NCI-H1436 treated with DMSO at 0.1 percent for 48 hours (cell line): ENCODE measurements at regions not wholly inside any gene's neighbourhood (a gene's known extent, or its start where the extent isn't known, plus 50 kb on each side); places are given as distances from the start of the nearest gene placed in this dataset.
"Not testable (repeated sequence)": the region's sequence is repeated elsewhere in the genome, so short reads cannot be mapped to it uniquely, and the experiment has no call there.

ENCODE experiments used
- DNase-seq: peaks from one replicate; lab custom pipeline; 2025; lab: John Stamatoyannopoulos, UW

DNA sequence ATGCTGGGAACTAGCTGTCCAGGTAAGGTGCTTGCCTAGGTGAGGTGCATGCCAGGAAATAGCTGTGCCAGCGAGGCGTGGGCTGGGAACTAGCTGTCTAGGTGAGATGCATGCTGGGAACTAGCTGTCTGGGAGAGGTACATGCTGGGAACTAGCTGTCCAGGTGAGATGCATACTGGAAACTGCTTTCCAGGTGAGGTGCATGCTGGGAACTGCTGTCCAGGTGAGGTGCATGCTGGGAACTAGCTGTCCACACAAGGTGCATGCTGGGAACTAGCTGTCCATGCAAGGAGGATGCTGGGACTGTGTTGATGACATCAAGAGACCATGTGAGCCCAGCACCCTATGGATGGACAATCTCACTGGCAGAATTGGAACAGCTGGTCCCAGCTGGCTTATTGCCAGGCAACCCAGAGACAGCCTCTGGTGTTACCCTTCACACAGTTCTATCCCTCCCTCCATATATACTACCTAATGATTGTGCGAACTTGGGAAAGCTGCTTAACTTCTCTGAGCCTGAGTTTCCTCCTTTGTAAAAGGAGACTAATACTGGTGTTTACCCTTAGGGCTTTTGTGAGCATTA lies 479.9 kb upstream of the RBFOX1 start:
- DNase-seq = no peak

DNA sequence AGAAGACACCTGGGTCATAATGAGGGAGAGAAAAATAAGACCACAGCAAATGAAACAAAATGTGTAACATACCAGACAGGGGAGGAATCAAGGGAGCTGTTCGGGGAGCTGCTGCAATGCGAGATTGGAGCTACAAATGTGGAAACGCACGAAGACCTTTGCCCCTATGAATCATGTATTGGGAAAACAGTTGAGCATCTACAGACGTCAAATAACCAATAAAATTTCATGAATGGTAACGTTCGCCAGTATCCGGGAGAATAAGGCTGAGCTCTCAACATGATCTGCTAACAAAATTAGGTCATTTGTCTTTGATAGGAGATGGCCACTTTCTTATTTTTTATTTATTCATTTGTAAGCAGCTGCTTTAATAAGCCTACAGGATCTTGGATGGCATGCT lies 486.2 kb upstream of the RBFOX1 start:
- DNase-seq = no peak

DNA sequence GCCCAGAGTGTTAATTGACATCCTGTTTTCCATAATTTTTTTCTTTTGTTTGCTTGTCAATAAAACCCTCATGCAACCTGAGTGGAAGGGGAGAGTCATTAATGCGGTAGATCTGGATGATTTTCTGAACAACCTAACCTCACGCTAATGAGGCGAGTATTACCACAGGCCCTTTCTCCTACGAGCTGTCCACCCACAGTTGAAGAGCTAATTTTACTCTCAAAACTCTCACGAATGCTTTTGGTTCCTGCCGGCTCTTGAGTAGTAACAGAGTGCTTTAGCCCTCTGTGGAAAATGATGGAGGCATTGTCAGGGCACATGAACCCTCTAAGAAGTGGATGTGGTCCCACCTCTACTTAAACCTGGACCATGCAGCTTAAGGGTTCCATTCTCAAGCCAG lies 491.3 kb upstream of the RBFOX1 start:
- no peak for DNase-seq

DNA sequence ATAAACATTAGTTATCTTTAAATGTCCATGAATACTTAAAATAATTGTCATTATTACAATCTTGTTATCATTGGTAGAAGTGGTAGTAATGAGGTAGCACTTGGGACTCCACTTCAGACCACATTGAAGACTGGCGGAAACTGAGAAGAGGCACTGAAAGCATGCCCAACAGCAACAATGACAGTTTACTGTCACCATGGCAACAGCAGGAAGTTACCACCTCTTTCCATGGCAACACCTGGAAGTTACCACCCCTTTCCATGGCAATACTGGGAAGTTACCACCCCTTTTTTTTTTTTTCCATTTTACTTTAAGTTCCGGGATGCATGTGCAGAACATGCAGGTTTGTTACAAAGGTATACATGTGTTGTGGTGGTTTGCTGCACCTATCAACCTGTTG lies 494.9 kb upstream of the RBFOX1 start:
- no peak for DNase-seq

DNA sequence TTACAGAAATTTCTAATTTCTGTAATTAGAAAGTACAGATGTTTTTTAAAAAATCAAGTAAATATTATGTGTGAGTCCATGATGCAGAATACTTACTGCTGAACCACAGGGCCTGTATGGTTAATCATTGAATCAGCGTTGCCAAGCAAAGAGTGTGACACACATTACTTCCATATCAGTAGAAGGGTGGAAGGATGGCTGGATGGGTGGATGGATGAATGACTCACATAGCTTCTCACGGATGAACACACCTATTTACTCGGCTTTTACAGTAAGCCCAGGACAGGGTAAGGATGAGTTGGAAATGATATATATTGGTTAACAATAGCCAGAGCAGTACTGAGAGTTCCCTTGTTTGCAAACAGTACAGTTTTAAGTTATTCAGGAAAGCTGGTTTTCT lies 495.9 kb upstream of the RBFOX1 start:
- DNase-seq = no peak

DNA sequence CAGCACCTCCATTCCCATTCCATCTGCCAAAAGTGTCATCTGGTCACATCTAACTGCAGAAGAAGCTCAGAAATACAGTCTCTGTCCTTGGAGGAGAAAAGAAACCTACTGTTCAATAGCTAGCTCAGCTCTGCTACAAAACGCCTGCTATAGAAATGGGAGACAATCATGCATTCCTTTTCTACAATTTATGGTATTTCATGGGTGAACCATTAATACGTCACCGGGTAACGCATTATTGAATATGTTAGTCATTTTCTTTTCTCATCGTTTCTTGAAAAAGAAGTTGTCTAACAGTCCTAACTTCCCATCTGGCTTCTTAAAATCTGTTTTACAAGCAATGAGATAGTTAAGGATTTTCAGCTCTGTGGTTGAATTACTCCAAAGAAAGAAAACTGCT lies 496.7 kb upstream of the RBFOX1 start:
- DNase-seq = no peak

DNA sequence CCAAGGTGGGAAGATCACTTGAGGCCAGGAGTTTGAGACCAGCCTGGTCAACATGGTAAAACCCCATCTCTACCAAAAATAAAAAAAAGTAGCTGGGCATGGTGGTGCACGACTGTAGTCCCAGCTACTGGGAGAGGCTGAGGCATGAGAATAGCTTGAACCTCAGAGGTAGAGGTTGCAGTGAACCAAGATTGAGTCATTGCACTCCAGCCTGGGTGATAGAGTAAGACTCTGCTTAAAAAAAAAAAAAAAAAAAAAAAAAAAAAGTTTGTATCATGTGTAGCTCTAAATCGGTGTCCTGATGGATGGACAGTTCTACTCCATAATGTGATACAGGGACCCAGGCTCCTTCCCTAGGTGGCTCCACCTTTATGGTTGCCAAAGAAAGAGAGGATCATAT lies 497.1 kb upstream of the RBFOX1 start:
- DNase-seq = no peak

DNA sequence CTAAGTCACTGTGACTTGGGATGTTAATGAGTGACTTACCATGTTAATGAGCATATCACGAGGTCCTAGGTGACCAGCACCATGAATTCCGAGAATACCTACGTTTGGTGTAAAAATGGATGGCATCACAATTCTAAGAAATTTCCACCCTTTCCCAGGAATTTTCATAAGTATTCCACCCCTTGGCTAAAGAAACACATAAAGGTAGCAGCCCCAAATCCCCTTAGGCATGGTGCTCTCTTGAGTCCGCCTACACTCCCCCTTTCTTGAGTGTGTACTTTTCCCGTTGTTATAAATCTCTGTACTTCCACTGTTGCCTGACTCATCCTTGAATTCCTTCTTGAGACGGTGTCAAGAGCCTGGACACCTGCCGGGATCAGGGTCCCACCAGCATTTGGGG lies 504.0 kb upstream of the RBFOX1 start:
- no peak for DNase-seq

DNA sequence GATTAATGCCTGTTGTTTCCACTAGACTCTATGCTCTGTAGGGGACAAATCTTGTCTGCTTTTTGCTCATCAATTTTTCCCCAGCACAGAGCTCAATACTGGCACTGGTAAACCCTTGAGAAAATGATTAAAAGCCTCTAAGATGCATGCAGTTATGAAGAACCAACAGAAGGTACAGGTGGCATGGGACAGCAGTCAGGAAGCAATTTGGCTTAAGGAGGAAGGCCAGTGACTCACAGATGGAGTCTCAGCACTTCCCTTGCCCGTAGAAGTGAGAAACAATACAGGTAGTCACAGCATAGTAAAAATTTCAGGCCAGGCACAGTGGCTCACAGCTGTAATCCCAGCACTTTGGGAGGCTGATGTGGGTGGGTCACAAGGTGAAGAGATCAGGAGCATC lies 504.7 kb upstream of the RBFOX1 start:
- no peak for DNase-seq

DNA sequence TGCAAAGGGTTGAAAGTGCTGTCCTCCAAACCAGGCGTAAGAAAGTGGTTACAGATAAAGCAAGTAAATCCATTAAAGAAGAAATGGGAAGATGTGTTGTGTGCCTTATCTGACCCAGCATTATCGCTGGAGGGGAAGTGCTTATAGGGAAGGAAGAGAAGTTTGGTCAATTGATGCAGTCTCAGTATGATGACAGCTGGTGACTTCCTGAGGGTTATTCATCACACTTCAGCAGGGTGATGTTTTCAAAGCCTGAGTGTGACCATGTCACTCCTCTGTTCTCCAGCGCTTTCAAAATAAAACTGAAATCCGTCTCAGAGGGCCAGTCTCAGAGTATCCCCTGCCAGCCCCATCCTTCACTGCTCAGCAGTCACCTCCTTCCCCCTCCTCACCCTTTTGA lies 505.4 kb upstream of the RBFOX1 start:
- no peak for DNase-seq

DNA sequence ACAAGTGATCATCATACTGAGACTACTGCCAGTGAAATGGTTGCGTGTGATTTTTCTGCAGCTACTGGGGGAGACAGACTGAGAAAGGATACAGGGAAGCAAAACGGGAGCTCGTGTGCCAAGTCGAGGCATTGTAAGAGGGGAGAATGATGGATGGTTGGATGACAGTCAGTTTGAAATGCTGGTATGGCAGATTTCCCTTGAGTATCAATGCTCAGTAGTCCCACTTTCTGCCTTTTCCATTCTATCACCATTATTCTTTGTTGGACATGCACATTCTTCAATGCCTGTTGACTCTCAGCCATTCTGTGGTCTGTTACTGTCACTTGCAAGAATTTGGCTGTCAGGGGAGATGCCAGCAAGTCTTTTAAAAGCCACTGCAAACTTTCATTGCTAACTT lies 510.6 kb upstream of the RBFOX1 start:
- no peak for DNase-seq

DNA sequence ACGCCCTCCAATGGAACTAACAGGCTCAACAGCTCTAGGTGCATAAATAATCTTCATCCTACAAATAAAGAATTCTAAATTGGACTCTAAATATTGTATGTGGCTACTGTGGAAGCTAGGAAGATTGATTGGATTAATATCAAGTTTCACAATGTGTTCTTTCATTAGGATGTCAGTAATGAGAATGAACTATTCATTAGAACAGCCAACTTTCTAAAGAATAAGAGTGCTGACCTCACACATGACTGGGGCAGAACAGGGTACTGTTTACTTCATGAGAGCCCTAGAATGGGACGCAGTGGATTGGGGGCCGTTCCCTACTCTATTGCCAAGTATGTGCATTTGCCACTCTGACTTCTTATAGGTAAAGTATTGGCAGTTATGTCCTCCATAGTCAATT lies 528.2 kb upstream of the RBFOX1 start:
- no peak for DNase-seq

DNA sequence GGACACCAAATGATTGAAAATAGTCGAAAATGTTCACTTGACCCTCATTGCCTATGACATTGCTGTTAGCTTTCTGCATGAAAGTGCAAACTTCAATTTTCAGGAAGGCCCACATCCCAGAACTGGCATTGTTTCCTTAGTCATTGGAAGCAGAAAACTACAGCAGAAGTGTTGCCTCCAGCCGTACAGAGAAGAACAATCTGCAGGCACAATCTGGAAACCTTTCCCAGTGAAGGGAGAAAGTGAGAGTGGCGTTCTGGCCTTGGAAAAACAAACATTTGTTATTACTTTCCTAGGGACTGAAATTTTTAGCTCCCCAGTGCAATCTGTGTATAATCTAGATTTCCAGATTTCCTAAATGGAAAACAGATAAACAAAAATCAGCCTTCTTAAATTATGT lies 529.5 kb upstream of the RBFOX1 start:
- DNase-seq = no peak

DNA sequence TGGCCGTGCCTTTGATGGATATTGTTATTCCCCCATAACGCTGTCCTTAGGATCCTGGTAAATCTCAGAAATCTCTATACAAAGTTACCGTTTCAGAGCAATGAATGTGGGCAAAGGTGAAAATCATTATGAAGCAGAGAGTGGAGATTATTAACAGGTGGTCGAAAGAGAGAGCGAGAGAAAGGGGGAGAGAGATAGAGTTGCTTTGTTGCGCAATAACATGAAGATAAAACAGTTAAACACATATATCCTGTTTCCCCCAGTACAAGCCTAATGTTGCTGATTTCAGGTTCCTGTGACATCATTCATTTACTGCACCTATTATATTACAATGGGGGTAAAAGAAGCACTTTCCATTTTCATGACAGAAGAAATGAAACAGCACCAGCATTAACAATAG lies 535.4 kb upstream of the RBFOX1 start:
- no peak for DNase-seq

DNA sequence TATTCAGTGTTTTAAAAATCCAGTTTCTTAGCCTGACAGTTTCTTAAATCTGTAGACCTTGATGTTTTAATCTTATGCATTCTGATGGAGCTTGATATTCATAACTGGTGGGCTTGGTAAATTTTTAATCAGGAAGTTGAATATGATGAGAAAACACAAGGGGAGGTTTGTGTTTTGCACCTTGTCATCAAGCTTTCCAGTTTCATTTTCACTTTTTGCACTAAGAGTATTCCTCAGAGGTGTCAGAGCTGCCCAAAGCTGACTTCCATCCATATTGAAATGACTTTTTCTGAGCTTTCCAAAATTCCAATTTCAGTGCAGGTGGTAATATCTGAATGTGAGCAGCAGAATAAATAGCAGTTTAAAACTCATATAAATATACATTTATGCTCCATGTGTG lies 555.0 kb upstream of the RBFOX1 start:
- no peak for DNase-seq

DNA sequence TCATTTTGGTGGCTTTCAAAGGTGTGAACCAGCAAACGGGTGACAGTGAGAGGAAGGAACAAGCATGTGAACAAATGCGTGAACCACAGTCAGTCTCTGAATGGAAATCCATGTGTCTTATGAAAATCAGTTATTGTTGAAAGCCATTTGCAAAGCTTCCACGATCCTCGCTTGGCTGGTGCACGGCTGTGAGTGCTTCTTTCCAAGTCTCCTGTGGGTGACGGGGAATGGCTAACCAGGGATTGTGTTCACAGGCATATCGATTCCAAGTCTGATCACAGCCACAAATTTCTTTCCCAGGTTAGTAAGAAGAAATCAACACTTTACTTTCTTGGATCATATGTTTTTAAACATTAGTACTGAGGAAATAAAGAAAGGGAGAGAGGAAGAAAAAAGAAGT lies 556.9 kb upstream of the RBFOX1 start:
- no peak for DNase-seq

DNA sequence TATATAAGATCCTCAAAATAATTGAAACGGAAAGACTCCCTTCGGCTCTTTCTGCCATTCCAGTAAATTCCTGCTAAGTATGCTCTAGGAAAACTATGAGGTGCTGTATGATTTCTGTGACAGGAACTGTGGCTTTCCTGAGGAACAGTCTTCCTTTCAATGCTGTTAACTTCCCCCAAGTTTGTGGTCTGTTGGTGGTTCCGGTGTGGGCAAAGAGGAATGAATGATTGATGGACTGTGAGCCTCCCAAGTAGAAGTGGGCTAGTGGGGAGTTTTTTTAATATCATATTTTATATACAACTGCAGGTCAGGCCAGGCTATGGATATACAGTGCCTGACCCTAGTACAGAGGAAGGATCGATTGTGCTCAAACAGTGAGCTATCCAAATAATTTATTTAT lies 560.7 kb upstream of the RBFOX1 start:
- DNase-seq = no peak

DNA sequence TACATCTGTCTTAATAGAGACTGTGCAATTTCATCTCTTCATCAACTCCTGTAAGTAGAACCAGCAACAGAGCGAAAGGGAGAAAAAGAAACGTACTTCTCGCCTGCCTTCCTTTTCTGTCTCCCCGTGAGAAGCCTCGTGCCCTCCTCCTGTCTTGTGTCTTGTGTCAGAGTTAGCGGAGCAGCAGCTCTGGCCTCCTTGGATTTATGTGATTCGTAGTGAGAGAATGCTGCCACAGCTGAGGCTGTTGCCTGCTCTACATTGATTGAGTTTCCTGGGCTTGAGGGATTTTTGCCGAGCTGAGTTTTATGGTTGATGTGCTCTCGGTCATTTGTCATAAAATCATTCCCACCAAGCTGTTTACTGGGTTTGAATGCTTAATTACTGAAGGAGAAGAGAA lies 579.1 kb upstream of the RBFOX1 start:
- DNase-seq = no peak

DNA sequence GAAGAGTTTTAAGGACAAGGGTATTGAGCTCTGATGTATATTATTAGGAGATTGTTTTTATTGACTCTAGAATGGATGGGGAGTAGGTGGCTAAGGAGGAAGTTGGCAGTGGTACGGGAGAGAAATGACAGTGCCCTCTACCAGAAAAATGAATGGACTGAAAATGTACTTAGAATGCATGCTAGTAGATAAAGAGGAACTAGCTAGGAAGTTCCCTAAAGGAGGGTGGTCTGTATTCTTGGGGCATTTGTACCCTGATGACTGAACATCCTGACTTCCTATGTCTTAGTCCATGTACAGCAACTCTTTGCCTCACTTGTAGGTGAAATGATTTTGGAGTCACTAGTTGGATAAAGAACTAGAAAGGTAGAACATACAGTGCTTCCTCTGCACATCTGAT lies 581.5 kb upstream of the RBFOX1 start:
- no peak for DNase-seq

DNA sequence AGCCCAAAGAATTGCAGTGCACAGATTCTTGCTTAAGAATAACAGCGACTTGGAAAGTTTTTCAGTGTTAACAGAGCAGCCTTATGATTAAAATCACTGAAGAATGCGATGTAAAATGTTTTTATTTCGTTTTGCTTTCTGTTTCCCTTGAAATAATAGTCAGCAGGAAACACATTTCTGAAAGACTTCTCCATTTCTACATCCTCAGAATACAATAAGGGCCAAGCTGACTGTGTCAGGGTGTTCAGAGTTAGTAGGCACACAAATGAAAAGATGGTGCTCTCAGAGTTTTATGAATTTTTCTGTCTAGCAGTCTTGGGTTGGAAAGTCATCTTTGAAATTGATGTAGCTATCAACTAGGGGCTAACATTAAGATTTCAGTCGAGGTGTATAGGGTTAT lies 582.9 kb upstream of the RBFOX1 start:
- DNase-seq = no peak

DNA sequence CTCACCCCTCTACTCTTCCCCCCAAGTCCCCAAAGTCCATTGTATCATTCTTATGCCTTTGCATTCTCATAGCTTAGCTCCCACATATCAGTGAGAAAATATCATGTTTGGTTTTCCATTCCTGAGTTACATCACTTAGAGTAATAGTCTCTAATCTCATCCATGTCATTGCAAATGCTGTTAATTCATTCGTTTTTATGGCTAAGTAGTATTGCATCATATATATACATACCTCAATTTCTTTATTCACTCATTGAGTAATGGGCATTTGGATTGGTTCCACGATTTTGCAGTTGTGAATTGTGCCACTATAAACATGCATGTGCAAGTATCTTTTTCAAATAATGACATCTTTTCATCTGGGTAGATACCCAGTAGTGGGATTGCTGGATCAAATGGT lies 596.3 kb upstream of the RBFOX1 start:
- not testable (repeated sequence) for DNase-seq

DNA sequence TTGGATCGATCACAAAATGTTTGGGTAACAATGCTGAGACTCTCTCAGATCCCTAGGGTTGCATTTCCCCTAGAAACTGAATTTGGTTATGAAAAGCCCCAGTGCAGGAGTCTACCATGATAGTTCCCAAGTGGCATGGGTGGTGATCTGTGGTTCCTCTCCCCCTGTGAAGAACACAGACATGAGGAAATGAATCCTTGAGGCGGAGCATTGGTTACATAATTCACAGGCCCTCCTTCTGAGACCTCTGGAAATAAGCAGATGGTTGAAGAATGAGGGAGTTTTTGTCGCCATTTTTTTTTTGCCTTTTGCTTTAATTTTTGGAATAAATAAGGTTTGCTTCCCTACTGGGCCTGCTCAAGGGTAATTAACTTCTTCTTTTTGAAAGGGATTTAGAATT lies 597.0 kb upstream of the RBFOX1 start:
- DNase-seq = no peak

DNA sequence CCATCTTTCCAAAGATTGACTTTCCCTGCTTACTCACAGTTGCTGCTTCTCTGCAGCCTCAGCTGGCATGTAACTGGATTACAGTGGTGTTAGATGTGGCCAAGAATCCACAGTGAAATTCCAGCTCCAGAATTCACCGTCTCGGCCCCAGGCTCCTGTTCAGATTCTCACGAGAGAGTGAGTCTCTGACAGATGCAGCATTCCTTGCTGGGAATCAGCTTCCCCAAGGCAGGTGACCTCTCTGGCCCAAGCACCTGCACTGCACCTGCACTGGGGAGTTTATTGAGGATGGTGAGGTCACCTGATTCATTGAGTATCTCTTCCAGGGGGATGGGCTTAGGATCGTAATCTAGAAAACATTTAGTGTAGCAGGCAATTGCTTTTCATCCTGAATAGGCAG lies 600.5 kb upstream of the RBFOX1 start:
- no peak for DNase-seq

DNA sequence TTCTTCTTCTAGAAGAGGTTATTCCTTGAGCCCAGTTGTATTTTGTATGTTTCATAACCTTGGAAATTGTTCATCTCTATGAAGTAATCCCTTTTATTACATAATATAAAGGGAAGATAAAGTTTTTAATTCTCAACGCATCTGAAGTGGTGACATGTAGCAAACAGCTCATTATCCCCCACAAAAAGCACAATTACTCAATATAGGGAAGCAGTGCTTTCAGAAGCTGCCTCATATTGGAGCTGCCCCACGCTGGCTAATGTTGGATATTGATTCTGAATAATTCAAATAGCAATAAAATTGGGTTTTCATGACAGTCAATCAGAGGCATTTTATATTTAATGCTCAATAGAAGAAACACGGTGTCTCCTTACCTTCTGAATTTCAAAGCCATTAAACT lies 604.3 kb upstream of the RBFOX1 start:
- DNase-seq = no peak

DNA sequence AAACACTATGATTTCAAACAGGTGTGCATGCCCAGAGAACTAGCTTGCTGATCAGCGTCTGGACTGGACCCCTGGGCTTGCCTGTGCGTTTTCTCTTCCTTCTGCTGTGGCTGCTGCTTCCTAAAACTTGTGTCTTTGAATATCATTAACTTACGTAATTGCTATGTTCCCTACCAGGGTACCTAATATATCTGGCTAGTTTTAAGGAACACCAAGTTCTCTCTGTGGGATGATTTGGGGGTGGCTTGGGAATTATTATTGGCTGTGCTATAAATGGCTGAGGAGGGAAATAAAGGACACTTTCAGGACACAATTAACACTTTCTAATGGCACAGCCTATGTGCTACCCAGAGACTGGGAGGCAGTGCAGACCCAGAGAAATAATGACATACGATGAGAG lies 606.0 kb upstream of the RBFOX1 start:
- DNase-seq = no peak
